GM12872 (cell line): ENCODE measurements at regions not wholly inside any gene's neighbourhood (a gene's known extent, or its start where the extent isn't known, plus 50 kb on each side); places are given as distances from the start of the nearest gene placed in this dataset.

Source experiments
- TF ChIP-seq, protein P1 (sequence below): IDR thresholded peaks from 3 replicates; pipeline ENCODE4 v1.5.1; 2011; ENCODE audit warnings: low read depth, mild to moderate bottlenecking, low read length, moderate library complexity; ENCODE audit not compliant: insufficient read depth

DNA sequence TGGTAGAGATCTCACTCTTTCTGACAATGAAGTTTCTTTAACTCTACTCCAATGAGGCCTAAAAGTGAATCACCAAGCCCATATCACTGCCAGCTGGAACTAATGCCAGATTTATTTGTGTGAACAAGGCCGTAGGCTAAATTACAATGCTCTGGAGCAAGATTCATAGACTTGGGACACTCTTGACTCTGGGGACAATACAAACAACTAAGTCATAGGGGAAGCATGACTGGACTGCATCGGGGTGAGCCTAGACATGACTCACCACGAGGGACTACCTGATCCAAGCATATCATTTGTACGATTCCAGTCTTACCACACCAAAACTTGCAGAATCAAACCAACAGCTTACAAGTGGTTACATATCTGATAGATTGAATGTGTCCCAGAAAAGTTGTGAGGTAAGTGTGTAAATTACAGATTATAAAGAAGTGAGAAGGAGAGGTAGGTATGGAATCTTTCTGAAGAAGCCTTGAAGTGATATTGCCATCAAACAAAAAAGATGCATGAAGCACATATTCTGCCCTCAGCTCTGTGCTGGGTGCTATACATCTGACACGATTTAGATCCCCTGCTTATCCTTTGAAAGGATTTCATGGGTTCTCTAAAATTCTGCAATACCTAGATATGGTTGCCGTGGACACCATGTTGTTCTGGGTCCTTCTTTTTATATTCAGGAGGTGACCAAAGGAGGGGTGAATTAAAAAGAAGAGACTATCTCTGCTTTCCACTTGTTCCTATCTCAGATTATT, 199.3 kb upstream of the PDE4D start:
- TF ChIP-seq, protein P1, sequence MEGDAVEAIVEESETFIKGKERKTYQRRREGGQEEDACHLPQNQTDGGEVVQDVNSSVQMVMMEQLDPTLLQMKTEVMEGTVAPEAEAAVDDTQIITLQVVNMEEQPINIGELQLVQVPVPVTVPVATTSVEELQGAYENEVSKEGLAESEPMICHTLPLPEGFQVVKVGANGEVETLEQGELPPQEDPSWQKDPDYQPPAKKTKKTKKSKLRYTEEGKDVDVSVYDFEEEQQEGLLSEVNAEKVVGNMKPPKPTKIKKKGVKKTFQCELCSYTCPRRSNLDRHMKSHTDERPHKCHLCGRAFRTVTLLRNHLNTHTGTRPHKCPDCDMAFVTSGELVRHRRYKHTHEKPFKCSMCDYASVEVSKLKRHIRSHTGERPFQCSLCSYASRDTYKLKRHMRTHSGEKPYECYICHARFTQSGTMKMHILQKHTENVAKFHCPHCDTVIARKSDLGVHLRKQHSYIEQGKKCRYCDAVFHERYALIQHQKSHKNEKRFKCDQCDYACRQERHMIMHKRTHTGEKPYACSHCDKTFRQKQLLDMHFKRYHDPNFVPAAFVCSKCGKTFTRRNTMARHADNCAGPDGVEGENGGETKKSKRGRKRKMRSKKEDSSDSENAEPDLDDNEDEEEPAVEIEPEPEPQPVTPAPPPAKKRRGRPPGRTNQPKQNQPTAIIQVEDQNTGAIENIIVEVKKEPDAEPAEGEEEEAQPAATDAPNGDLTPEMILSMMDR = no peak

DNA sequence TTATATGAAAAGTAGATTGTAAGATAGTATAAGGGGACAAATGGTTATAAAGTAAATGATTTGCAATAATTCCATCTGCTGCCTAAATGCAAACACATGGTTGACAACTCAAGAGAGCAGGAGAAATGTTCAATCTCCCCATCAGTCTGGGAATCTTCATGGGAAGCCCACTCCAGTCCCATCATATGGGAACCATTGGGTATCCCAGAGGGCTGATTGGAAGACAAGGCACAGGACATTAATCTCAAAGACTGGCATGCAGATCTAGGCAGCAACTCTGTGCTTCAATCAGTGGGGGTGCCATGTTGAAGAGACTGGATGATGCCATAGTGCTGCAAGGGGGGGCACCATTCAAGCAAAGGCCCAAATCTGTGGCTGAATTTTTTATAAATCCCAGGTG, 193.1 kb upstream of the PDE4D start:
- TF ChIP-seq, protein P1 = no peak

DNA sequence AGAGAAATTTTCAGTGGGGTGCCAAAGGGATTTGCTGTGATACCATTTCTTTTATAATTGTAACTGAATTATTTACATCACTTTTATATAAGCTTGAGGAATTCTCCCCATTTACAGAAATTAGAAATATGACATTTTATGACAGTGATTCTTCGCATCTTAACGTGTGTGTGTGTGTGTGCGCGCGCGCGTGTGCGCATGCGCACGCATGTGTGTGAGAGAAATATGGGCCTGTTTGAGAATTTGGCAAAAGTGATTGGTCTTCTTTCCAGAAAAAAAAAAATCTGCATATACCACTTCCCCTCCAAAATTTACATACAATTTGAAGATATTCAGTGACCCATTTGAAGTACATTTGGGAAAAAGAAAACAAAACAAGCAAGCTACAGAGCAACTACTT, 190.7 kb upstream of the PDE4D start:
- TF ChIP-seq, protein P1 = no peak

DNA sequence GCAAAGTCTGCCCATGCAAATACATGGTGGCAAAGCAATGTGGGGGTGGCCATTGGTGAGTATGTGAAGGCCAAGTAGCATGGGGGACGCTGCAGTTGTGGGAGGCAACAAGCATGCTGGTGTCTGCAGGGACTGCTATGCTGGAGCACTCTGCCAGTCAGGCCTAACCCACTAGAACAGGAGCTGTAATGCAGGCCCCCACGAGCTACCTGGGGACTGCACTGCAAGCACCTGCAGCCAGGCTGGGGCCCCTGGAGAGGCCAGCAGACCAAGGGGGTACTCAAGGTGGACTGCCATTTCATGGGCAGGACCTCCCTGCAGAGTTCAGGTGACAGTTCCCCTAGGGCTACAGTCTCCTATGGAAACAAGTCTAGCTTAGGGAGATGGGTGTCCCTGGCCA, 183.8 kb upstream of the PDE4D start:
- TF ChIP-seq, protein P1 = no peak

DNA sequence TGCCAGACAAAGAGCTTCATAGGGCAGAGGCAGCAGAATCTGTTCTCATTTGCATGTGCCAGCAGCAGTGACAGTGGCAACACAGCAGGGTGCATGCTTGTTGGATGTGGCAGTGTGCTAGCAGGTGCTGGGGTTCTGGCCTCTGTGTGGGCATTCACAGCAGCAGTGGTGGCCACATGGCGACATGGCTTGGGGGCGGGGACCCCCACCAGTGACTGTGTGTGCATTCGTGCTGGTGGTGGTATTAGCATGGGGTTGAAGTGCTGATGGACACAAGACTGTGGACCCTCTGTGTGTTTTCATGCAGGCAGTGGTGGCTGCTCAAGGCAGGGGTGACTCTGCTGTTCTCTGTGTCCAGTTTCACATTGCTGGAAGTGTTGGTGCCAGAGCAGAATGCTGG, 183.2 kb upstream of the PDE4D start:
- TF ChIP-seq, protein P1 = no peak

DNA sequence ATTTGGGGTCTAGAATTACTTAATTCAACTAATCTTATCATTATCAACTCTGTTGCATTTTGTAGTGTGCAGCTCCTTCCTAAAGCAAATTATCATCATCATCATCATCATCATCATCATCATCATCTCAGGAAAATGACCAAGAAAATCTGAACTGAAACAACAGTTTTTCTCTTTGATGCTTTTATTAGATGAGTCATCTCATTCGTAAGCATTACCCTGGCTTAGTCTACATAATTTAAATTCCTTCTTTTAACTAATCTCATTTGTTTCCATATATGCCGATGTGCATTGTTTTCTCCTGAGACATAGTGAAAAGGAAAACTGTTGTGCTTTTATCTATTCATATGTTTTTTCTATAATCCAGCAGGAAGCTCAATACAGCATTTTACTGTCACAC, 173.0 kb upstream of the PDE4D start:
- TF ChIP-seq, protein P1 = no peak

DNA sequence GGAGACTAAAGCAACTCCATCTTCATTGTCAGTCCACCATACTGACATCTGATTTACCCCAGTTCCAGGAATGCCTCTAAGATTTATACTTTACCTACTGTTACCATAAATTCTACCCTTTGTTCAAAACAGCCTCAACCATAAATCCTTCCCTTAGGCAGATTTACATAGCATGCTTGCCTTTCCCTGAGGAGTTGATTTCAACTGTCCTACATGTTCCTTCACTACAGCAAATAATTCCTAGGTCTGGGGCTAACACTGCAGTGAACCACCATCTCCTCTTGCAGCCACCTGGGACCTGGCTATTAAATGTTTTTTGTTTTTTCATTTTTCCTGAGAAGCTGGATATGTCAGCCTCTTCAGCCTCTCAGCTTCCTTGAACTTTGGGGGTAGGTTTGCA, 166.9 kb upstream of the PDE4D start:
- TF ChIP-seq, protein P1 = no peak
